ENCODE measurements at regions not wholly inside any gene's neighbourhood (a gene's known extent, or its start where the extent isn't known, plus 50 kb on each side); places are given as distances from the start of the nearest gene placed in this dataset.

- no peak for TF ChIP-seq USF2 (IDR thresholded peaks at IDR 0.05; ENCODE audit: low read depth, low read length)
- no peak for TF ChIP-seq CEBPB (IDR thresholded peaks at IDR 0.05; ENCODE audit: low read depth, low read length)
- TF ChIP-seq MAFK (IDR thresholded peaks at IDR 0.05; ENCODE audit: low read depth, low read length): no peak
- TF ChIP-seq RCOR1 (IDR thresholded peaks at IDR 0.05; ENCODE audit: insufficient replicate concordance, low read length): no peak
- TF ChIP-seq RFX5 (IDR thresholded peaks at IDR 0.05; ENCODE audit: low read depth, low read length): no peak
- no peak for TF ChIP-seq BHLHE40 (IDR thresholded peaks at IDR 0.05; ENCODE audit: low read depth, low read length)
- H3K18ac ChIP-seq (ENCODE audit: low read depth, low read length): no peak overlapping the region
- no peak overlapping the region for H4K8ac ChIP-seq (ENCODE audit: low read depth in 2 of 2, low read length in 2 of 2)
- in situ Hi-C loops (cut with MboI; ENCODE audit: low sequenced_read_pairs) (no loop called here), intact Hi-C loops (cut with micrococcal nuclease) (no loop called here), dilution Hi-C loops (cut with HindIII; ENCODE audit: low sequenced_read_pairs, unreplicated experiment) (no loop called here)
- no peak overlapping the region for H2BK20ac ChIP-seq (ENCODE audit: low read depth, low read length)
- H3K4ac ChIP-seq (ENCODE audit: low read depth, low read length): no peak overlapping the region
- POLR2A ChIA-PET (ENCODE audit: unreplicated experiment): no interaction called here
- no peak overlapping the region for H3K56ac ChIP-seq (ENCODE audit: extremely low read depth, insufficient read depth, low read length)
- no peak for DNase-seq
- H3K79me1 ChIP-seq (ENCODE audit: low read depth in 1 of 2, low read length in 2 of 2): no peaks in the 10 kb centered on the region
- no peak overlapping the region for H2AK5ac ChIP-seq (ENCODE audit: low read depth, low read length)
- no peak overlapping the region for H3K4me3 ChIP-seq (ENCODE audit: insufficient read depth, low read depth, low read length)
- H2BK5ac ChIP-seq (ENCODE audit: low read depth, low read length, poor library complexity, severe bottlenecking): no peak overlapping the region
- no peak overlapping the region for H2BK15ac ChIP-seq (ENCODE audit: low read depth, low read length)
- no peak overlapping the region for H4K91ac ChIP-seq (ENCODE audit: insufficient read depth, low read depth, low read length)
- H3K9me3 ChIP-seq (ENCODE audit: control insufficient read depth, insufficient read depth, low read length): peaks cover 4% of the 10 kb centered on the region; the same call in 1 of the 2 replicates
- no peaks in the 10 kb centered on the region for H4K20me1 ChIP-seq (ENCODE audit: insufficient read depth, low read length)
- ATAC-seq (ENCODE audit: low read depth): no peak
- H2AFZ ChIP-seq (replicated peaks; ENCODE audit: low read length, poor library complexity): no peak overlapping the region
- peaks cover 38% of the 10 kb centered on the region for H3K27me3 ChIP-seq (ENCODE audit: control insufficient read depth, insufficient read depth, low read length)
- CTCF ChIA-PET: no interaction called here
- H3K4me1 ChIP-seq (ENCODE audit: control insufficient read depth, insufficient read depth, low read length): no peaks in the 10 kb centered on the region
- H3K27ac ChIP-seq (ENCODE audit: insufficient read depth, low read length): no peak overlapping the region
- no peak overlapping the region for H2AK9ac ChIP-seq (replicated peaks; ENCODE audit: low read depth, low read length, poor library complexity)
- no peaks in the 10 kb centered on the region for H3K9me1 ChIP-seq (ENCODE audit: insufficient read depth, low read length)
- H3K4me2 ChIP-seq (ENCODE audit: low read depth, low read length): no peak overlapping the region
- no CpG with 5 or more reads among the region's 4 CpGs for WGBS, 2 experiments (ENCODE audit: extremely low coverage in 2 of 2, insufficient read length in 1 of 2)
- H3K14ac ChIP-seq (replicated peaks; ENCODE audit: low read depth, low read length): no peak overlapping the region
- no peak overlapping the region for H3K9ac ChIP-seq (ENCODE audit: low read depth, low read length)
- H3K36me3 ChIP-seq (ENCODE audit: control insufficient read depth, insufficient read depth, low read length): no peaks in the 10 kb centered on the region
- no peak overlapping the region for H2BK120ac ChIP-seq (ENCODE audit: low read depth, low read length)
- no TSS peak for BruUV-seq (replicated peaks)
- H3K23ac ChIP-seq (ENCODE audit: low read depth, low read length): no peak overlapping the region
- no peak overlapping the region for H4K5ac ChIP-seq (ENCODE audit: low read depth, low read length)
These were observed 51.5 kb upstream of the CCDC174 start for GRCh38 chr3:14600075-14600474.

Data from IMR-90 (cell line).